Renal cortex interstitium (tissue), 11 donors: ENCODE measurements at regions not wholly inside any gene's neighbourhood (a gene's known extent, or its start where the extent isn't known, plus 50 kb on each side); places are given as distances from the start of the nearest gene placed in this dataset.

Source experiments
- DNase-seq, 11 donors: peaks; one replicate each; pipeline ENCODE4 v3.0.0-alpha.2; 2013; ENCODE audit warnings: low read depth in 9 of 11, low spot score in 4 of 11; ENCODE audit errors: extremely low read depth in 1 of 11

DNA sequence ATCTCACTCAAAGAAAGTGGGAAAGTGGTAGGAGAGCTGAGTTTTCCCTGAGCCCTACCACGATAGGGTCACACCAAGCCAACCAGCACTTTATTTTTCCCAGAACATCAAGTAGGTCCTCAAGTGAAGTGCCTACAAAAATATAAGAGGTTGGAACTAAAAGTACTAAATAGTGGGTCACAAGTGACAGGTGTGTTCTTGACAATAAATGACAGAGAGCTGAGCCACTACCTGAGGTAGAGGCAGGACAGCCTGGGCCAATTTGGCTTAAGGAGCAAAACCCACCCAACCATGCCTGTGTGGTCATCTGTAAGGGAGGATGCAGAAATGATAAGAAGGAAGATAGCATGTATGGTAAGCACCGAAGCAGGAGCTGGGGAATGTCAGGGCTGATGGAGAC is 154.8 kb upstream of the SSTR4 start:
- DNase-seq = no peak

DNA sequence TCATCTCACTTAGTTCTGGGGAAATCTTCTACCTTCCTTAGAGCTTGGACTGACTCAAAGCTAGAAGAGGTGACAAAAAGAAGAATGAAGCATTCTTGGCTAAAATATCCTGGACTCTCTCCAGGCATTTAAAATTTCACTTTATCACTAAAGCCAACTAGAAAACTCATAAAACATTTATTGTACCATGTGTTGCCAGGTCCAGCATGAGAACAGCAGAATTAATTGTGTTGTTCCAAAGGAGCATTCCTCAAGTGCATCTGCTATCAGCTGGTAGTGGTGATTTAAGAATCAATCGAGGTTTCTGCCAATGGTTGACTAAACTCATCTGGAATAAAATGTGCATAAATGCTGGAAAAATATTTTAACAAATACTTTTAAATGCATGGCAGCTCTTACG is 147.3 kb upstream of the SSTR4 start:
- DNase-seq = no peak

DNA sequence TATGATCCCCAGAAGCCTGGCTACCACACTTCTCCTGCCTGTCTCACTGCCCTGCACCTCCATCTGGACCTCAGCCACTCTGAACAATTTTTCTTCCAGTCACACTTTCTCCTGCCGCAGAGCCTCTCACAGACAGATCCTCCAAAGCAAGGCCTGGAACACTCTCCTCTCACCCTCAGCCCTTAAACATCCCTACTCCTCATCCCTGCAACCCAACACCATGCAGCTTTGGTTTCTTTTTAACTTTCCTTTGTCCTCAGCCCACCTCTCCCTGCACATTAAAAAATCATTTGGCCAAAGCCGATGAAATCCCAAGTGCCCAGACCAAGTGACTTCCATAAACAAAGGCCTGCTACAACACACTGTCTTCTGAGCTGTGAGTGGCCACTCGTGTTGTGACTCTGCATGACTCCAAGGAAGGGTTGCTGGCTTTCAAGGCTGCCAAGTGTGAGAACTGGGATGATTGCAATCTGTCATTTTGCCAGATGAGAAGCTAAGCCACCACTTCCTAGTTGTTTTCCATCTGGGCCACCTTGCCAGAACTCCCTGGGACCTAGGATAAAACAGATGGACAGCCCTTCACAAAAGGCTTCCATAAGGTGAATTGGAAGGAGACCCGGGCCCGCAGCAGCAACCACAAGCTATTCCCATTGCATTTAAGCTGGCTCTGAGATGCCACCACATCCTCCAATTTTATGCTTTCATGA is 144.4 kb upstream of the SSTR4 start:
- DNase-seq = no peak

DNA sequence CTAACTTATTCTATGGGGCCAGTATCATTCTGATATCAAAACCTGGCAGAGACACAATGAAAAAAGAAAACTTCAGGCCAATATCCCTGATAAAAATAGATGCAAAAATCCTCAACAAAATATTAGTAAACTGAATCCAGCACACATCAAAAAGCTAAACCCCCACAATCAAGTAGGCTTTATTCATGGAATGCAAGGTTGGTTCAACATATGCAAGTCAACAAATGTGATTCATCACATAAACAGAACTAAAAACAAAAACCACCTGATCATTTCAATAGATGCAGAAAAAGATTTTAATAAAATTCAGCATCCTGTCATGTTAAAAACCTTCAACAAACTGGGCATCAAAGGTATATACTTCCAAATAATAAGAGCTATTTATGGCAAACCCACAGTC is 133.9 kb upstream of the SSTR4 start:
- DNase-seq = no peak

DNA sequence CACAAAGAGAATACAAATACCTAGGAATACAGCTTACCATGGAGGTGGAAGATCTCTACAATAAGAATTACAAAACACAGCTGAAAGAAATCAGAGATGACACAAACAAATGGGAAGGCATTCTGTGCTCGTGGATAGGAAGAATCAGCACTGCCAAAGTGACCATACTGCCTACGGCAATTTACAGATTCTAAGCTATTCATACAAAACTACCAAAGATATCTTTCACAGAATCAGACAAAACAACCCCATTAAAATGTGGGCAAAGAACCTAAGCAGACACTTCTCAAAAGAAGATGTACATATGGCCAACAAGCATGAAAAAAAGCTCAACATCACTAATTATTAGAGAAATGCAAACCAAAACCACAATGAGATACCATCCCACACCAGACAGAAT is 133.2 kb upstream of the SSTR4 start:
- DNase-seq = no peak

DNA sequence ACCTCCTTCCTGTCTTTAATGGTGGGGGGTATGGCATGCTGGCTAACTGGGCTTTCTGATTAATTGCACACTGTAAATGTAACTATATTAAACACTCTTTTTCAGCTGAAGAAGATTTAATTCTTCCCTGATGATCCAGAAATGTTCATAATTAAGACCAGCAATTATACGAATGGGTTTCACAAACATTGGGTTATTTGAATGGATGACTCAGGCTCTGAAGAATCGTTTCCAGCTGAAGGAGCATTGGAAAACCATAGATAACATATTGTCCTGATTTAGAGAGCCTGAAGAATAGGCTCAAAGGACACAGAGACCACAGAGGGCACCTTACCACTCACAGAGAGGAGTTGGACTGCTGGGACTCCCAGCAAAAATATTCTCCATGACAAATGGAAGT is 130.7 kb upstream of the SSTR4 start:
- DNase-seq = no peak

DNA sequence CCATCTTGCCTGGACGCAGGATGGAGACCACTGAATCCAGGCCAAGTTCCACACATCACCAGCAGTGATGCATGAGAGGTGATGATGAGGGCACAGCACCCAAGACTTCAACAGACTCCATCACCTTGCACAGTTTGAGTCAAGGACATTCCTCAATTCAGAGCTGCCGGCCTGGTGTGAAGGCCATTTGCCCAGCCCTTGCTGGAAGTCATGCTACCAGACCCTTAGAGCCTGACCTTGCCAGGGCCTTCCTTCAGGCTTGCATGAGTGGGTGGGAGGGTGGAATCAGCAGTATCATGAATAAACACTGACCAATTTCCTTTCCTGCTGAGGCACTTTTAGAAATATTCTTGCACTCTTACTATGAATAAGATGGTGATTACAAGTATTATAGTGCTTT is 130.2 kb upstream of the SSTR4 start:
- DNase-seq = no peak

DNA sequence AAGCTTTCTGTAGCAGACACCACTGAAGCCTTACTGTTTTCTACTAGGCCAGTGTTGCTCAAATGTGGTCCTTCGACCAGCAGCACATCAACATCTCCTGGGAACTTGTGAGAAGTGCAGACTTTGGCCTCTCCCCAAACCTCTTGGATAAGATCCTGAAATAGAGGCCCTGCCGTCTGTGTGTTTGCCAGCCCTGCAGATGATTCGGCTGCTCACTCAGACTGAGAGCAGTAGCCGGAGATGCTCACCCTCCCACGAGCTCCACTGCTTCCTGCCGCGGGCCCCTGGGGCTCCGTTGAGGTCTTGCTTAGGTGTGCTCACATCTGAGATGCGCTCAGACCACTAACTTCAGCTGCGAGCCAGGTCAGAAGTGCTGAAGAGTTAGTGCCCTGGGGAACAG is 129.5 kb upstream of the SSTR4 start:
- no peak for DNase-seq

DNA sequence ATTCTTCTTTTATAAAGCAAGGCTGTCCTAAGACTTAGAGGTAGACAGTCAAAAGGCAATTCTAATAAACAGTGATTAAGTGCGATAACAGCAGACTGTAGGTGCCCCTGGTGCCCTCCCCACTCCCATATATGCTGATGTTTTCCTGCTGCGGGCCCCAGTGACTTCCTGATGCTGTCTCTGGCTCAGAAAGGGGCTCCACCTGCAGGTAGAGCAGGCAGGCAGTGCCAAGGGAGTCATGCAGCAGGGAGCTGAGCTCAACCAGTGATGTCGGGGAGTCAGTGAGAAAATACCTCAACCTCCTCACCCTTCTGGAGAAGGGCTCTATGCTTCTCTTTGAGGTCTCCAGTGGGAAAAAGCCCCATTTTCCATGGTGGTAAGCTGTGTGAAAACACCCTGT is 126.7 kb upstream of the SSTR4 start:
- no peak for DNase-seq

DNA sequence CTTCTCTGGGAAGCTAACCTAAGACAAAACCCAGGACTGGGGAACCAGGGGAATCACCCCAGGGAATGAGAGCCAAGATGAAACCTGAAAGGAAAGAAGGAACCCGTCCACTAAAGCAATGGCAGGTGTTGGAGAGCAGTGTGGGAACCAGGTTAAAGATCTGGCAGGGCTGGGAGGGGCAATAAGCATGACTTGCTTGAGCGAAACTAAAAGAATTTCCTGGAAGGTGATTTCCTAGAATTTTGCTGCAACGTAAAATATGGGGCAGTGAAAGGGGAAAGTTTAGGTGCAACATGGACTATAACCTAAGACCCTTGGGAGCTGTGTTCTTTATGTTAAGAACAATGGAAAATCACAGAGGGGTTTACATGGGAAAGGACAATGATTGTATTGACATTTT is 126.2 kb upstream of the SSTR4 start:
- no peak for DNase-seq

DNA sequence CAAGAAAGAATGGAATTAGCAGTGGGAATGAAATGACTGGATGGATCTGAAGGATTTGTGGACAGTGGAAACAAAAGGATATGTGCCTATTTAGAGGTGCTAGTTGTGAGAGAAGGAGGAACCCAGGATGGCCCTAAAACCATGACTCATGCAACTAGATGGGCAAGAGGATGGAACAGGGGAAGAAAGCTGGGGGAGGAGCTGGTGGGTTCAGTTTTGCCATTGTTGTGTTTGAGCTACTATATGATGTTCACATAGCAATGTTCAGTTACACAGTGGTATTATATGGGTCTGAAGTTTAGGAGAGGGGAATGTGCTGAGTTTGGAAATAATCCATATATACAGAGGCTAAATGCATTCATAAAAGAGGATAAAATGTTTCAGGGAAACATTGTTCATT is 125.7 kb upstream of the SSTR4 start:
- no peak for DNase-seq

DNA sequence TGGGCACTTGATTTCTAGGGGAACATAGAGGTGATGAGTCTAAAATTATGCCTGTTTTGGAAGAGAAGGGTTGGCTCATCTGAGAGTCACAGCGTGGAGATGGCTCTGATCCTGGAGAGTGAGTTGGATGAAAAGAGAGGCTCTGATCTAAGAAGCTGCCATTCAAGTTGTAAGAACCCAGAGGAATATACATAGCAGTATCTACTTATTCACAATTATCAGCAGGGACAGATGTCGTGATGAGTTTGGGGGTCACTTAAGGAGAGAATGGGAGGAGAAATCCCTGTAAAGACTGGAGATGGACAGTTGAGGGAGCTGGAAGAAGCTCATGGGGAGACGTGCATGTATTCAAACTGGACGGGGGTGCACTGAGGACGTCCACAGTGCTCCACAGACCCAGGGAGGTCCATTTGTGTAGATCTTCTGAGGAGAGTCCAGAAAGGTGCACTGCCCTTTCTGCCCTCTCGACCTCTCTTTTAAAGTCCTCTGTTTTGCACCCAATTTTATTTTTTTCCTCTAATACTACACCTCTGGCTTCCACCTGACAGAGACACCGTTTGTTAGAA is 124.7 kb upstream of the SSTR4 start:
- DNase-seq = no peak

DNA sequence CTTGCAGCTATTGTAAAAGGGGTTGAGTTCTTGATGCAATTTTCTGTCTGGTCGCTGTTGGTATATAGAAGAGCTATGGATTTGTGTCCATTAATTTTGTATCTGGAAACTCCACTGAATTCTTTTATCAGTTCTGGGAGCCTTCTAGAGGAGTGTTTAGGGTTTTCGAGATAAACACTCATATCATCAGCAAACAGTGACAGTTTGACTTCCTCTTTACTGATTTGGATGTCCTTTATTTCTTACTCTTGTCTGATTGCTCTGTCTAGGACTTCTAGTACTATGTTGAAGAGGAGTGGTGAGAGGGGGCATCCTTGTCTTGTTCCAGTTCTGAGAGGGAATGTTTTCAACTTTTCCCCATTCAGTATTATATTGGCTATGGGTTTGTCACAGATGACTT is 120.8 kb upstream of the SSTR4 start:
- no peak for DNase-seq

DNA sequence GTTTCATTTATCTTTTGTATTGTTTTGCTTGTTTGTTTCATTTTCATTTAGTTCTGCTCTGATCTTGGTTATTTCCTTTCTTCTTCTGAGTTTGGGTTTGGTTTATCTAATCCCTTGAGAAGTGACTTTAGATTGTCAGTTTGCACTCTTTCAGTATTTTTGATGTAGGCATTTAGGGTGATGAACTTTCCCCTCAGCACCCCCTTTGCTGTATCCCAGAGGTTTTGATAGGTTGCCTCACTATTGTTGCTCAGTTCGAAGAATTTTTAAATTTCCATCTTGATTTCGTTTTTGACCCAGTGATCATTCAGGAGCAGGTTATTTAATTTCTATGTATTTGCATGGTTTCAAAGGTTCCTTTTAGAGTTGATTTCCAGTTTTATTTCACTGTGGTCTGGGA is 119.6 kb upstream of the SSTR4 start:
- no peak for DNase-seq

DNA sequence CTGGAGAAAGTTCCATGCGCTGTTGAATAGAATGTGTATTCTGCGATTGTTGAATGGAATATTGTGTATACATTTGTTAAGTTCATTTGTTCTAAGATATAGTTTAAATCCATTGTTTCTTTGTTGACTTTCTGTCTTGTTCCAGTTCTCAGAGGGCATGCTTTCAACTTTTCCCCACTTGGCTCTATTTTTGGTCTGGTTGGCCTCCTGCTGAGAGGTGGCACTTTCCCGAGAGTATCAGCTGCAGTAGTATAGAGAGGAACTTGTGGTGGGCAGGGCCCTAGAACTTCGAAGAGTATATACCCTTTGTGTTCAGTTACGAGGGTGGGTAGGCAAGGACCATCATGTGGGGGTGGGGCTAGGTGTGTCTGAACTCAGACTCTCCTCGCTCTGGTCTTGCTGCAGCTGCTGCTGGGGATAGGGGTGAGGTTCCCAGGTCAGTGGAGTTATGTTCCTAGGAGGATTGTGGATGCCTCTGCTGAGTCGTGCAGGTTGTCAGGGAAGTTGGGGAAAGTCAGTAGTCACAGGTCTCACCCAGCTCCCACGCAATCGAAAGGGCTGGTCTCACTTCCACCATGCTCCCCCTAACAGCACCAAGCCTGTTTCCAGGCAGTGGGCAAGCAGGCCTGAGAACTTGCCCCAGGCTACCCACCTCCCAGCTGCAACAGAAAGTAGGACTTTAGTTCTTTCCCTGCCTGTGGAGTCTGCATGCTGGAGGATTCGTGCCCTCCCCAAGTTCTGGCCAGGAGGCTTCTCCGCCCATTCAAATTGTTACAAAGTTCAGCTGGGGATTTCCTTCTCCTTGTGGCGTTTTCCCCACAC is 118.9 kb upstream of the SSTR4 start:
- no peak for DNase-seq

DNA sequence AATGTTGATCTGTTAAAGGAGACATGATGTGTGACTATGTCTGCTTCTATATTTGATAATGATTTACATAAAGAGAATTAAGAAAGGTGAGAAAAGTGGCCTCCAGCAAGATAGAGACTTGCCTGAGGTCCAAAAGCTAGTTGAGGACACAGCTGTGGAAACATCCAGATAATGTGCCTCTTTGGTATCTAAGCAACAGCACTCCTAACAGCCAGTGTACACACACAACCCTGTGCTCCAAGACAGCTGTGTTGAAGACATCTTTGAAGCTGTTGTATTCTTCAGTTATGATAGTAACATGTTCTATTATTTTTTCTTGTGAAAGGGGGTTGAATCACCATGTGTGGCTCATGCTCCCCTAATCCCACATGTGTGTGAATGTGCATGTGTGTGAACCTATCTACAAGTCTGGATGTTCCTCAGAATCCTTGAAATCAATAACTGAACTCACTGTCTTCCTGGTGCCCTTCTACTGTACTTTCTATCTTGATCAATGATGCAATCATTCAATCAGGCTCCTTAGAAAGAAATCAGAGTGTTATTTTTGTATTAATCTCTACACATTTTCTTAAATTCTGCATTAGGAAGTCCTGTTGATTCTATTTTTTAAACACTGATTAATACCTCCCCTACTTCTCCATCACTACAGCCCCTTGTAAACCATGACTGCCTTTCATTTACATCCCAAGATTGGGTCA is 116.7 kb upstream of the SSTR4 start:
- DNase-seq = no peak

DNA sequence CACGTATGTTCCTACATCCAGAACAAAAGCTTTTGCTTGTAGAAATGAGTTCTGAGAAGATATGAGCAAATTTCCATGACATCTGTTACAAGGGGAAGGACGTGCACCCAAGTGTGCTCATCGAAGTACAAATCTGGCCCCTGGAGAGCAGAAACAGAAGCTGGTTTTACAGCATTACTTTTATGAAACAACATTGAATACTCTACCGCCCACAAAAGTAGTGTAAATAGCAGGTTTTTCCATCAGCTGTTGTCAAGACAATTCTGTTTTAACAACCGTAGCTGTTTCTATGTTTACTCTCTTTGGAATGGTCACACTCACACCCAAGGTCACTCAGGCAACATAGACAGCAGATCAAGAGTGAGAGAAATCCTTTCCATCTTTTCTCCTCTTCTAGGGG is 114.2 kb upstream of the SSTR4 start:
- DNase-seq = no peak

DNA sequence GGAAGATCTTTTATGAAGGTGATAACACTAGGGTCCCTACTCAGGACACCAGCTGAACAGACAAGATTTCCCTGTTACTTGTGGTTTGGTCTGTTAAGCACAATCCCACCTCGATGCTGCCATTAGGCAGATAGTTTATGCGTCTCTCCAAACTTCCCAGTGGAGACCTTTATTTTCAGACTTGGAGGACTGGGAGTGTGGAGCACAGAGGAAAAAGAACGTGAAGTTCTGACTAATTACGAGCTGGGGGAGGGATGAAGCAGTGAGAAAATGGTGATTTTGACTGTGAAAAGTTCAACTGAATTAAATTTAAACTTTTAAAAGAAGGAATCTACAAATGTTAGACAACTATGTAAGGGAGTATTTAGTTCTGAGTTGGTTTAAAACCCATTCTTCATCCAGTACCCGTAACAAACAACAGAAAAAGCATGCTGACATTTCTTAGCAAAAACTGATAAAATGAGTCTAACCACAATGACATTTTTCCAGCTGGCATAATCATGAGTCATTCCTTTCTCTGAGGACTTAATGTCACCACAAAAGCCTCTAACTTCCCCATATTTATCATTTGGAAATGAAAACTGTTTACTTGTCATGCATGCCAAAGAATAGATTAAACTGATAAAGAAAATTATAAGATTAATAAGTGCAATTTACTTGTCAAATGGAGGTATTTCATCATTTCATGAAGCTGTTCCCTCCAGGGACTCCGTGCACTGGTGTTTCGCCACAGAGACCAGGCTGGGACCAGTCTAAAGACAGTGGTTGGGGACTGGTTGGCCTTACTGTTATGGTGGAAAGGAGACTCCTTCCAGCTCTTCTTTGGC is 113.3 kb upstream of the SSTR4 start:
- DNase-seq = no peak

DNA sequence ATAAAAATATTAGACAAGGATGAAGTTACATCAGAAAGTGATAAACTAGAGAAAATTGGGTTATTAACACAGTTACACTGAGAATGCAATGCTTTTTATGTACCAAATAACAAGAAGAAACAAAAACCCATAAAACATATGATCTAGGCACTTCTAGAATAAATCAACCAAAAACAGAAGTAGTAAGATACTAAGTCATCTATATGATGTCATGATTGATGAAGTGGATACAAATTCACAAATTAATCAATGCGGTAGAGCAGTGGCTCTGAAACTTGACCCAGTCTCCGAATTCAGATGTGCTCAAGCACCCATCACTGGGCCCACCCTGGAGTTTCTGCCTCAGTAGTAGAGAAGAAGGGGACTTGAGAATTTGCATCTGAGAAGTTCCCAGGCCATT is 112.1 kb upstream of the SSTR4 start:
- no peak for DNase-seq
